ENCODE measurements at regions not wholly inside any gene's neighbourhood (a gene's known extent, or its start where the extent isn't known, plus 50 kb on each side); places are given as distances from the start of the nearest gene placed in this dataset.

DNA sequence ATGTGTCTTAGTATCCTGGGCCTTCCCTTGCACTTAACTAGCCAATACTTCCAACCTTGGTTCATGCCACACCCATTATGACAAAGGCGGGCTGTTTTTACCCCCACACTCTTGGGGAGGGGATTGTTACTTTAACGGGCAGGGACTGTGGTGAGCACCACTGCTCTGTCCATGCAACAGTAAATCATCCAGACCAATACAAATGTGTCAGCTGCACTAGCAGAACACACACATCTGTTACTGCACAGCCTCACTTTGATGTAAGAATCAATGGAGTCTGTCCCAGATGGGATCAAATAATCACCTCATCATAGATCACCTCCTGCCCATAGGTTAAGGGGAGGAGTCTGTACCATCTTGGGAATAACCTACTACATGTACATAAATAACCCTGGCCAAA, 58.1 kb downstream of the NPAP1 start:
- WGBS, 2 donors: 85% methylated on average over 2 of the region's 2 CpGs
- Histone ChIP-seq H3K4me3 (no peak overlapping the region), H3K4me1 (no peaks in the 10 kb centered on the region), H3K27me3 (no peaks in the 10 kb centered on the region), H3K27ac (no peak overlapping the region), H3K9me3 (peaks cover 0 to 40% (median 0%) of the 10 kb centered on the region in 11 donors), H3K36me3 (no peaks in the 10 kb centered on the region)
- DNase-seq (no peak), ATAC-seq (no peak)
- intact Hi-C loops (cut with DNase I): no loop called here
- TF ChIP-seq, protein P1, sequence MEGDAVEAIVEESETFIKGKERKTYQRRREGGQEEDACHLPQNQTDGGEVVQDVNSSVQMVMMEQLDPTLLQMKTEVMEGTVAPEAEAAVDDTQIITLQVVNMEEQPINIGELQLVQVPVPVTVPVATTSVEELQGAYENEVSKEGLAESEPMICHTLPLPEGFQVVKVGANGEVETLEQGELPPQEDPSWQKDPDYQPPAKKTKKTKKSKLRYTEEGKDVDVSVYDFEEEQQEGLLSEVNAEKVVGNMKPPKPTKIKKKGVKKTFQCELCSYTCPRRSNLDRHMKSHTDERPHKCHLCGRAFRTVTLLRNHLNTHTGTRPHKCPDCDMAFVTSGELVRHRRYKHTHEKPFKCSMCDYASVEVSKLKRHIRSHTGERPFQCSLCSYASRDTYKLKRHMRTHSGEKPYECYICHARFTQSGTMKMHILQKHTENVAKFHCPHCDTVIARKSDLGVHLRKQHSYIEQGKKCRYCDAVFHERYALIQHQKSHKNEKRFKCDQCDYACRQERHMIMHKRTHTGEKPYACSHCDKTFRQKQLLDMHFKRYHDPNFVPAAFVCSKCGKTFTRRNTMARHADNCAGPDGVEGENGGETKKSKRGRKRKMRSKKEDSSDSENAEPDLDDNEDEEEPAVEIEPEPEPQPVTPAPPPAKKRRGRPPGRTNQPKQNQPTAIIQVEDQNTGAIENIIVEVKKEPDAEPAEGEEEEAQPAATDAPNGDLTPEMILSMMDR (IDR thresholded peaks at IDR 0.05): no peak

DNA sequence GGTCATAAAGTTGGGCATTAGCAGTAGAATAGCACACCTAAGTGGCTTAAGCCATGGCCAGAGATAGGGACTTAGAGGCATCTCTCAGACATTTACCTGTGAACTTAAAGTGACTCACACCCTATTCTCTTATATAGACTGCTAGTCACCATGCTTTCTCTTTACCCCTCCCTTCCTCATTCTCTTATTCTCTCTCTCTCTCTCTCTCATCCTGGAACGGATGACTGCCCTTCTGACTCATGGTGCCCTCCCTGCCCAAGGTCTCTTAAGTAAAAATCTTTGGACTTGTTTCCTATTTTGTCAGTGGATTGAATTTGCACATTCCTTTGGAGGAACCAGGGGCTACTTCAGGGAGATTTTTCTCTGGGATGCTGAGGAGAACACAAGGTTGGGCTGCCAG, 58.8 kb downstream of the NPAP1 start:
- DNase-seq: no peak
- Histone ChIP-seq H3K36me3 (no peaks in the 10 kb centered on the region), H3K9me3 (peaks cover 0 to 37% (median 0%) of the 10 kb centered on the region in 11 donors), H3K4me3 (no peak overlapping the region), H3K27me3 (no peaks in the 10 kb centered on the region), H3K4me1 (no peaks in the 10 kb centered on the region), H3K27ac (no peak overlapping the region)
- 42 to 48% methylated on average over 1 of the region's 1 CpG for WGBS, 2 donors
- ATAC-seq: no peak
- TF ChIP-seq, protein P1 (IDR thresholded peaks at IDR 0.05): no peak
- intact Hi-C loops (cut with DNase I): no loop called here

DNA sequence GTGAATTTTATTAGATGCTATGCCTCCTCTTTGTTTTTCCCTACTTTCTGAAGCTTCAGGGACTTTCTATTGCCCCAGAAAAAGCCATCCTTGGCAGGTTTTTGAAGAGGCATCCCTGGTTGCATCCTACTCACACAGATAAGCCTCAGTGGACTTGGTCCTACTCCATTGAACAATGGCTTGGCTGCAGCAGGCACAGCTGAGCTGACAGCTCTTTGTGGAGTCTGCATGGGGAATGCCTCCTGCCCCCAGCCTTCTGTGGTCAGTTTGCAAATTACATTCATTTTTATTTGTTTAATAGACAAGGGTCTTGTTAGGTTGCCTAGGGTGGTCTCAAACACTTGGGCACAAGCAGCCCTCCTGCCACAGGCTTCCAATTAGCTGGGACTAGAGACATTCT, 69.7 kb downstream of the NPAP1 start:
- no peaks in the 10 kb centered on the region for H3K36me3 ChIP-seq
- H3K9me3 ChIP-seq: peaks cover 0 to 68% (median 0%) of the 10 kb centered on the region in 11 donors
- TF ChIP-seq, protein P1 (IDR thresholded peaks at IDR 0.05): no peak
- DNase-seq (no peak), ATAC-seq (no peak)
- H3K27ac ChIP-seq: no peak overlapping the region
- intact Hi-C loops (cut with DNase I): loop anchor here in 1 of 10 donors (10.0 kb wide), 1 partner anchor 90 kb away; no protein-coding TSS in a partner anchor
- H3K27me3 ChIP-seq: peaks cover 0 to 4% (median 0%) of the 10 kb centered on the region in 7 donors
- H3K4me1 ChIP-seq: no peaks in the 10 kb centered on the region
- H3K4me3 ChIP-seq: no peak overlapping the region

DNA sequence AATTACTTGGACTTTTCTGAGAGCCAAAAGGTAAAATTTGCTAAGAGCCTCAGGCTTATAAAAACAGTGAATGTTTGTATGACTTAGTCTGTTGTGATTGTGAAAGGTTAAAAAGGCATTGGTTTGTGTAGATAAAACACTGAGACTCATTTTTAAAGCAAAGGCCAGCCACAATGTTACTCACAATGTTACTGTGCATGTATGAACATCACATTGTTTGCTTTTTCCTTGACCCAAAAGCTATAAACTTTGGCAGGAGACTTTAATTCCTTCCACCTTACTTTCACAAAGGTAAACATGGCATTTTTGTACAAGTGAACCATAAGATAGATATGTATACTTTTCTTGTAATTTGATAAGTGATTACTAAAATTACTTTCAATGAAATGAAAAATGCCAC, 70.5 kb downstream of the NPAP1 start:
- Histone ChIP-seq H3K9me3 (peaks cover 0 to 66% (median 0%) of the 10 kb centered on the region in 11 donors), H3K4me1 (no peaks in the 10 kb centered on the region), H3K4me3 (no peak overlapping the region), H3K27me3 (peaks cover 0 to 4% (median 0%) of the 10 kb centered on the region in 7 donors), H3K27ac (no peak overlapping the region), H3K36me3 (no peaks in the 10 kb centered on the region)
- TF ChIP-seq, protein P1 (IDR thresholded peaks at IDR 0.05): no peak
- ATAC-seq (no peak), DNase-seq (no peak)
- intact Hi-C loops (cut with DNase I): loop anchor here in 1 of 10 donors (10.0 kb wide), 1 partner anchor 91 kb away; no protein-coding TSS in a partner anchor

Data from heart right ventricle (tissue), 16 donors.